ENCODE measurements at regions not wholly inside any gene's neighbourhood (a gene's known extent, or its start where the extent isn't known, plus 50 kb on each side); places are given as distances from the start of the nearest gene placed in this dataset.

DNA sequence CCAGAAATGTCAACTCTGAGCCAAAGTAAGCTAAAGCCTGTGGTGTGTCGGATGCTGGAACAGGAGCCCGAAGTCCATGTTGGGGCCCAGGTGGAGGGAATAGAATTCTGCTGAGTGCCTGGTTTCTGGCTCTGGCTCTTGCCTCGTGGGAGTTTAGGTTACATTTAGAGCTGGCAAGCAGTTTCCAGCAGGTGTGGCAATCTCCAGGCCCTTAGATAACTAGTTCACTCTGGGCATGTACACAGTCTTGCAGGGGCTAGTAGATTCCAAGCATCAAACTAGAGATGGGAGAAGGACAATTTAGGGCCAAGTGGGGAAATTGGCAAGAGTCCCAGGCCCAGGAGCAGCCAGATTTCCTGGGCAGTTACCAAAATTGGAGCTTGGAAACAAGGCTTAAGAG is 56.3 kb upstream of the STOX2 start:
- DNase-seq (ENCODE audit: low spot score) = no peak

- DNase-seq (ENCODE audit: low spot score) = no peak
These were observed 52.1 kb upstream of the STOX2 start for GRCh38 chr4:183852910-183853547.

DNA sequence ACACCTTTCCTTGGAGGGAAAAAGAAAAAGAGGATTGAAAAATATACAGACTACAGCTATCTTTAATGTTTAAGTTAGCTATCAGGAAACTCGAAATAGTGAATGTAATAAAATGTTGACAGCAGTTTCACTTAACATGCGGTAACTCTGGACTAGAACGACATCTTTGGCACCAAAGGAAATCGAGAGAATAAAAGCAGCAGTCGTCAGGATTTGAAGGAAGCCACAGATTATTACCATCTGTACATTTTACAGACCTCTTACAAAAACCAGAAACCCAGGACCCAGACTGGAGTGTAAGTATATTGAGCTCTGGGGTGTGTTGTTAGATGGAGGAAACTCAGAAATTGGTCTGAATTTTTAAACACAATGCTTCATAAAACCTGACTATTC is 51.6 kb upstream of the STOX2 start:
- DNase-seq (ENCODE audit: low spot score) = no peak

All from SK-N-DZ (cell line).